SU-DHL-6 (cell line): ENCODE measurements at regions not wholly inside any gene's neighbourhood (a gene's known extent, or its start where the extent isn't known, plus 50 kb on each side); places are given as distances from the start of the nearest gene placed in this dataset.

Experiments
- CTCF ChIP-seq: fragments of 200-600 bp; sonication (generic); IDR thresholded peaks from one replicate; pipeline ENCODE4 v1.5.1; 2017; ENCODE audit warnings: antibody characterized with exemption, mild to moderate bottlenecking, low read length, moderate library complexity; ENCODE audit not compliant: insufficient read depth, poor library complexity, severe bottlenecking
- EZH2phosphoT487 ChIP-seq: fragments of 200-600 bp; sonication (generic), shearing (Covaris generic); conservative IDR thresholded peaks from 2 replicates; pipeline ENCODE4 v1.6.1; 2018; ENCODE audit warnings: mild to moderate bottlenecking, antibody characterized with exemption, low read length, moderate library complexity, mixed read lengths

- TF ChIP-seq CTCF (no peak), EZH2phosphoT487 (no peak)
Measured at GRCh38 chr21:17911628-17912027, 92.5 kb upstream of the C21orf91 start.
